Ishikawa (cell line): ENCODE measurements at regions not wholly inside any gene's neighbourhood (a gene's known extent, or its start where the extent isn't known, plus 50 kb on each side); places are given as distances from the start of the nearest gene placed in this dataset.

ENCODE experiments used
- CEBPB ChIP-seq: IDR thresholded peaks from 2 replicates; pipeline ENCODE4 v1.6.1; 2012
- CREB1 ChIP-seq: IDR thresholded peaks from 2 replicates; pipeline ENCODE4 v1.6.1; 2012; ENCODE audit warnings: low read depth
- EGR1 ChIP-seq: IDR thresholded peaks from 2 replicates; pipeline ENCODE4 v1.6.1; 2012
- EP300 ChIP-seq: IDR thresholded peaks from 2 replicates; pipeline ENCODE4 v1.6.1; 2012; ENCODE audit warnings: borderline replicate concordance
- FOXM1 ChIP-seq: IDR thresholded peaks from 2 replicates; pipeline ENCODE4 v1.6.1; 2012; ENCODE audit warnings: low read depth, borderline replicate concordance
- NFIC ChIP-seq: IDR thresholded peaks from 2 replicates; pipeline ENCODE4 v1.6.1; 2012
- RAD21 ChIP-seq: IDR thresholded peaks from 2 replicates; pipeline ENCODE4 v1.6.1; 2012; ENCODE audit warnings: low read depth
- REST ChIP-seq: IDR thresholded peaks from 2 replicates; pipeline ENCODE4 v1.6.1; 2012; ENCODE audit warnings: low read depth, mild to moderate bottlenecking
- TAF1 ChIP-seq: IDR thresholded peaks from 2 replicates; pipeline ENCODE4 v1.6.1; 2012; ENCODE audit warnings: low read depth, mild to moderate bottlenecking
- TCF12 ChIP-seq: IDR thresholded peaks from 2 replicates; pipeline ENCODE4 v1.6.1; 2012; ENCODE audit warnings: low read depth
- TEAD4 ChIP-seq: IDR thresholded peaks from 2 replicates; pipeline ENCODE4 v1.6.1; 2012
- YY1 ChIP-seq: IDR thresholded peaks from 2 replicates; pipeline ENCODE4 v1.6.1; 2012; ENCODE audit warnings: low read depth
- ZBTB7A ChIP-seq: IDR thresholded peaks from 2 replicates; pipeline ENCODE4 v1.6.1; 2012; ENCODE audit warnings: low read depth
- TF ChIP-seq, protein P1 (sequence below): IDR thresholded peaks from 2 replicates; pipeline ENCODE4 v1.6.1; 2012
- TF ChIP-seq, protein P2 (sequence below): IDR thresholded peaks from 2 replicates; pipeline ENCODE4 v1.6.1; 2012

- TF ChIP-seq, protein P1, sequence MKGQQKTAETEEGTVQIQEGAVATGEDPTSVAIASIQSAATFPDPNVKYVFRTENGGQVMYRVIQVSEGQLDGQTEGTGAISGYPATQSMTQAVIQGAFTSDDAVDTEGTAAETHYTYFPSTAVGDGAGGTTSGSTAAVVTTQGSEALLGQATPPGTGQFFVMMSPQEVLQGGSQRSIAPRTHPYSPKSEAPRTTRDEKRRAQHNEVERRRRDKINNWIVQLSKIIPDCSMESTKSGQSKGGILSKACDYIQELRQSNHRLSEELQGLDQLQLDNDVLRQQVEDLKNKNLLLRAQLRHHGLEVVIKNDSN: no peak
- TF ChIP-seq TEAD4 (no peak), EP300 (no peak), ZBTB7A (no peak), RAD21 (no peak), FOXM1 (no peak), CREB1 (no peak), REST (no peak), NFIC (no peak), TCF12 (no peak), CEBPB (no peak), TAF1 (no peak), YY1 (no peak), EGR1 (no peak)
- TF ChIP-seq, protein P2, sequence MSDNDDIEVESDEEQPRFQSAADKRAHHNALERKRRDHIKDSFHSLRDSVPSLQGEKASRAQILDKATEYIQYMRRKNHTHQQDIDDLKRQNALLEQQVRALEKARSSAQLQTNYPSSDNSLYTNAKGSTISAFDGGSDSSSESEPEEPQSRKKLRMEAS: no peak
These were observed 102.9 kb downstream of the ACER2 start for GRCh38 chr9:19511694-19512093.

DNA sequence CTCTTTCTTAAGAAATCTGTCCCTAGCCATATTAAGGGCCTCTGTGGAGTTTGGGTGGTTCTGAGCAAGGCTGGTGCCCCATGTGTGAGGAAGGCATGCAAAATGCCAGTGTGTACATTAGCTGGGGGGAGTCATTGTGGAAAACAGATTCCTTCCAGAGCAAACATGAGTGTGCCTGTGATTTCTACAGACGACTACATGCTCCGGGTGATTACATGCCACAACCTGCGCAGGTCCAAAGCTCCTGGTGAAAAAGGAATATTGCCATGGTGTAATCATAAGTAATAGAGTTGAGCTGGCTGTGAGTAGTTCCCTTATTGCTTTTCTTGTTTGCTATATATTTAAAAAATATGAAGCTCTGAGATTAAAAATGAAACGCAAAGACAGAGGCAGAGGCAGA is 102.1 kb downstream of the ACER2 start:
- TF ChIP-seq NFIC (no peak), REST (no peak), CEBPB (no peak)
